SJCRH30 (cell line): ENCODE measurements at regions not wholly inside any gene's neighbourhood (a gene's known extent, or its start where the extent isn't known, plus 50 kb on each side); places are given as distances from the start of the nearest gene placed in this dataset.

ENCODE experiments used
- DNase-seq, 2 experiments: peaks; one replicate each; pipeline ENCODE4 v3.0.0-alpha.2; 2015 to 2020
- H3K27ac ChIP-seq: fragments of 250-450 bp; sonication (Bioruptor Pico); 2 replicates; pipeline ENCODE4 v1.5.1; 2020; ENCODE audit warnings: mild to moderate bottlenecking, moderate library complexity
- H3K27me3 ChIP-seq: fragments of 250-450 bp; sonication (Bioruptor Pico); 2 replicates; pipeline ENCODE4 v1.5.1; 2020; ENCODE audit warnings: mild to moderate bottlenecking, moderate library complexity
- H3K36me3 ChIP-seq: fragments of 250-450 bp; sonication (Bioruptor Pico); 2 replicates; pipeline ENCODE4 v1.5.1; 2020; ENCODE audit warnings: mild to moderate bottlenecking, moderate library complexity
- H3K4me1 ChIP-seq: fragments of 250-450 bp; sonication (Bioruptor Pico); 2 replicates; pipeline ENCODE4 v1.5.1; 2020; ENCODE audit warnings: mild to moderate bottlenecking, moderate library complexity
- H3K4me3 ChIP-seq: fragments of 250-450 bp; sonication (Bioruptor Pico); 2 replicates; pipeline ENCODE4 v1.5.1; 2020; ENCODE audit warnings: mild to moderate bottlenecking, moderate library complexity
- H3K9me3 ChIP-seq: fragments of 250-450 bp; sonication (Bioruptor Pico); replicated peaks from 2 replicates; pipeline ENCODE4 v1.5.1; 2020; ENCODE audit warnings: mild to moderate bottlenecking, moderate library complexity

GRCh38 chr21:39062196-39062595 is 121.1 kb downstream of the PSMG1 start:
- Histone ChIP-seq H3K27ac (no peak overlapping the region), H3K9me3 (no peaks in the 10 kb centered on the region; the same call in 1 of the 2 replicates), H3K36me3 (no peaks in the 10 kb centered on the region), H3K4me3 (no peak overlapping the region), H3K27me3 (peaks cover 5% of the 10 kb centered on the region; the same call in 1 of the 2 replicates), H3K4me1 (no peaks in the 10 kb centered on the region)
- no peak for DNase-seq

- Histone ChIP-seq H3K4me3 (no peak overlapping the region), H3K27ac (no peak overlapping the region), H3K27me3 (peaks cover 5% of the 10 kb centered on the region; the same call in 1 of the 2 replicates), H3K4me1 (no peaks in the 10 kb centered on the region), H3K9me3 (no peaks in the 10 kb centered on the region; the same call in 1 of the 2 replicates), H3K36me3 (no peaks in the 10 kb centered on the region)
- no peak for DNase-seq
These were observed 121.5 kb downstream of the PSMG1 start for GRCh38 chr21:39061766-39062165.

GRCh38 chr21:39060485-39061083 is 122.7 kb downstream of the PSMG1 start:
- no peak for DNase-seq
- Histone ChIP-seq H3K4me1 (no peaks in the 10 kb centered on the region), H3K27ac (no peak overlapping the region), H3K4me3 (no peak overlapping the region), H3K27me3 (peaks cover 5% of the 10 kb centered on the region; the same call in 1 of the 2 replicates), H3K9me3 (no peaks in the 10 kb centered on the region; the same call in 1 of the 2 replicates), H3K36me3 (no peaks in the 10 kb centered on the region)

GRCh38 chr21:39057121-39057520 is 126.1 kb downstream of the PSMG1 start:
- Histone ChIP-seq H3K36me3 (no peaks in the 10 kb centered on the region), H3K9me3 (no peaks in the 10 kb centered on the region; the same call in 1 of the 2 replicates), H3K4me1 (no peaks in the 10 kb centered on the region), H3K4me3 (no peak overlapping the region), H3K27me3 (peaks cover 5% of the 10 kb centered on the region; the same call in 1 of the 2 replicates), H3K27ac (no peak overlapping the region)
- no peak for DNase-seq

- H3K9me3 ChIP-seq: no peaks in the 10 kb centered on the region; the same call in 1 of the 2 replicates
- H3K4me3 ChIP-seq: no peak overlapping the region
- no peaks in the 10 kb centered on the region for H3K36me3 ChIP-seq
- no peak overlapping the region for H3K27ac ChIP-seq
- no peaks in the 10 kb centered on the region for H3K4me1 ChIP-seq
- peaks cover 5% of the 10 kb centered on the region; the same call in 1 of the 2 replicates for H3K27me3 ChIP-seq
- no peak for DNase-seq
These were observed 126.6 kb downstream of the PSMG1 start for GRCh38 chr21:39056636-39057035.

- H3K36me3 ChIP-seq: no peaks in the 10 kb centered on the region
- peaks cover 5% of the 10 kb centered on the region; the same call in 1 of the 2 replicates for H3K27me3 ChIP-seq
- DNase-seq: no peak
- no peak overlapping the region for H3K27ac ChIP-seq
- H3K9me3 ChIP-seq: no peaks in the 10 kb centered on the region; the same call in 1 of the 2 replicates
- H3K4me3 ChIP-seq: no peak overlapping the region
- H3K4me1 ChIP-seq: no peaks in the 10 kb centered on the region
These were observed 128.0 kb downstream of the PSMG1 start for GRCh38 chr21:39055167-39055767.

GRCh38 chr21:39054066-39054465 is 129.2 kb downstream of the PSMG1 start:
- DNase-seq: no peak
- no peaks in the 10 kb centered on the region for H3K36me3 ChIP-seq
- H3K4me1 ChIP-seq: no peaks in the 10 kb centered on the region
- no peaks in the 10 kb centered on the region; the same call in 1 of the 2 replicates for H3K9me3 ChIP-seq
- H3K27me3 ChIP-seq: no peaks in the 10 kb centered on the region
- no peak overlapping the region for H3K27ac ChIP-seq
- no peak overlapping the region for H3K4me3 ChIP-seq

- no peak overlapping the region for H3K4me3 ChIP-seq
- H3K36me3 ChIP-seq: no peaks in the 10 kb centered on the region
- DNase-seq: no peak
- no peaks in the 10 kb centered on the region; the same call in 1 of the 2 replicates for H3K9me3 ChIP-seq
- H3K27me3 ChIP-seq: no peaks in the 10 kb centered on the region
- H3K27ac ChIP-seq: no peak overlapping the region
- H3K4me1 ChIP-seq: no peaks in the 10 kb centered on the region
These were observed 130.1 kb downstream of the PSMG1 start for GRCh38 chr21:39053126-39053525.

- Histone ChIP-seq H3K9me3 (no peaks in the 10 kb centered on the region; the same call in 1 of the 2 replicates), H3K4me1 (no peaks in the 10 kb centered on the region), H3K27me3 (no peaks in the 10 kb centered on the region), H3K27ac (no peak overlapping the region), H3K36me3 (no peaks in the 10 kb centered on the region), H3K4me3 (no peak overlapping the region)
- DNase-seq: no peak
These were observed 130.5 kb downstream of the PSMG1 start for GRCh38 chr21:39052718-39053117.

- no peaks in the 10 kb centered on the region for H3K36me3 ChIP-seq
- H3K4me3 ChIP-seq: no peak overlapping the region
- no peaks in the 10 kb centered on the region; the same call in 1 of the 2 replicates for H3K9me3 ChIP-seq
- H3K27ac ChIP-seq: no peak overlapping the region
- no peak for DNase-seq
- no peaks in the 10 kb centered on the region for H3K27me3 ChIP-seq
- H3K4me1 ChIP-seq: no peaks in the 10 kb centered on the region
These were observed 131.7 kb downstream of the PSMG1 start for GRCh38 chr21:39051588-39051949.

- H3K4me3 ChIP-seq: no peak overlapping the region
- no peaks in the 10 kb centered on the region; the same call in 1 of the 2 replicates for H3K9me3 ChIP-seq
- no peaks in the 10 kb centered on the region for H3K4me1 ChIP-seq
- no peak overlapping the region for H3K27ac ChIP-seq
- no peaks in the 10 kb centered on the region for H3K36me3 ChIP-seq
- no peaks in the 10 kb centered on the region for H3K27me3 ChIP-seq
- DNase-seq: no peak
These were observed 132.2 kb downstream of the PSMG1 start for GRCh38 chr21:39050841-39051587.

- DNase-seq: no peak
- no peaks in the 10 kb centered on the region for H3K4me1 ChIP-seq
- H3K9me3 ChIP-seq: no peaks in the 10 kb centered on the region
- no peak overlapping the region for H3K27ac ChIP-seq
- no peaks in the 10 kb centered on the region for H3K36me3 ChIP-seq
- no peaks in the 10 kb centered on the region for H3K27me3 ChIP-seq
- H3K4me3 ChIP-seq: no peak overlapping the region
These were observed 134.7 kb downstream of the PSMG1 start for GRCh38 chr21:39048574-39048973.

GRCh38 chr21:39048064-39048463 is 135.2 kb downstream of the PSMG1 start:
- H3K36me3 ChIP-seq: no peaks in the 10 kb centered on the region
- no peak overlapping the region for H3K27ac ChIP-seq
- H3K4me3 ChIP-seq: no peak overlapping the region
- H3K4me1 ChIP-seq: no peaks in the 10 kb centered on the region
- no peaks in the 10 kb centered on the region for H3K9me3 ChIP-seq
- no peaks in the 10 kb centered on the region for H3K27me3 ChIP-seq
- no peak for DNase-seq

GRCh38 chr21:39047046-39047445 is 136.2 kb downstream of the PSMG1 start:
- DNase-seq: no peak
- H3K36me3 ChIP-seq: no peaks in the 10 kb centered on the region

GRCh38 chr21:39046236-39046916 is 136.9 kb downstream of the PSMG1 start:
- Histone ChIP-seq H3K9me3 (no peaks in the 10 kb centered on the region), H3K27ac (no peak overlapping the region), H3K4me1 (no peaks in the 10 kb centered on the region), H3K36me3 (no peaks in the 10 kb centered on the region), H3K4me3 (no peak overlapping the region), H3K27me3 (no peaks in the 10 kb centered on the region)
- no peak for DNase-seq

More at GRCh38 chr21:39047046-39047445, 136.2 kb downstream of the PSMG1 start:
- H3K27ac ChIP-seq: no peak overlapping the region
- H3K9me3 ChIP-seq: no peaks in the 10 kb centered on the region
- H3K27me3 ChIP-seq: no peaks in the 10 kb centered on the region
- no peak overlapping the region for H3K4me3 ChIP-seq
- no peaks in the 10 kb centered on the region for H3K4me1 ChIP-seq
